ENCODE measurements at regions not wholly inside any gene's neighbourhood (a gene's known extent, or its start where the extent isn't known, plus 50 kb on each side); places are given as distances from the start of the nearest gene placed in this dataset.

- H3K9me3 Mint-ChIP-seq = peaks cover 10% of the 10 kb centered on the region
- no peaks in the 10 kb centered on the region for H3K27me3 Mint-ChIP-seq
- H3K4me1 Mint-ChIP-seq = no peaks in the 10 kb centered on the region
- H3K36me3 Mint-ChIP-seq (ENCODE audit: low read depth) = no peaks in the 10 kb centered on the region
- ATAC-seq (replicated peaks) = no peak
- no peak overlapping the region for H3K4me3 Mint-ChIP-seq
- no peak overlapping the region for H3K27ac Mint-ChIP-seq
These were observed 1077.3 kb upstream of the CNTN5 start for GRCh38 chr11:97943493-97943892.

- ATAC-seq (replicated peaks) = no peak
- Mint-ChIP-seq H3K4me1 (no peaks in the 10 kb centered on the region), H3K27ac (no peak overlapping the region), H3K4me3 (no peak overlapping the region), H3K36me3 (ENCODE audit: low read depth) (no peaks in the 10 kb centered on the region), H3K27me3 (no peaks in the 10 kb centered on the region), H3K9me3 (peaks cover 10% of the 10 kb centered on the region)
These were observed 1072.0 kb upstream of the CNTN5 start for GRCh38 chr11:97948793-97949192.

GRCh38 chr11:97955595-97955994 is 1065.2 kb upstream of the CNTN5 start:
- Mint-ChIP-seq H3K27ac (no peak overlapping the region), H3K4me1 (no peaks in the 10 kb centered on the region), H3K27me3 (no peaks in the 10 kb centered on the region), H3K9me3 (peaks cover 14% of the 10 kb centered on the region), H3K4me3 (no peak overlapping the region), H3K36me3 (ENCODE audit: low read depth) (no peaks in the 10 kb centered on the region)
- ATAC-seq (replicated peaks) = no peak

- no peak for ATAC-seq (replicated peaks)
These were observed 1063.8 kb upstream of the CNTN5 start for GRCh38 chr11:97956904-97957303.

GRCh38 chr11:97961431-97961830 is 1059.3 kb upstream of the CNTN5 start:
- Mint-ChIP-seq H3K27me3 (no peaks in the 10 kb centered on the region), H3K4me1 (no peaks in the 10 kb centered on the region), H3K27ac (no peak overlapping the region), H3K4me3 (no peak overlapping the region), H3K36me3 (ENCODE audit: low read depth) (no peaks in the 10 kb centered on the region), H3K9me3 (peaks cover 13% of the 10 kb centered on the region)
- ATAC-seq (replicated peaks) = no peak

More at GRCh38 chr11:97956904-97957303, 1063.8 kb upstream of the CNTN5 start:
- Mint-ChIP-seq H3K36me3 (ENCODE audit: low read depth) (no peaks in the 10 kb centered on the region), H3K27me3 (no peaks in the 10 kb centered on the region), H3K4me3 (no peak overlapping the region), H3K9me3 (peaks cover 8% of the 10 kb centered on the region), H3K4me1 (no peaks in the 10 kb centered on the region), H3K27ac (no peak overlapping the region)

- no peak overlapping the region for H3K27ac Mint-ChIP-seq
- no peaks in the 10 kb centered on the region for H3K36me3 Mint-ChIP-seq (ENCODE audit: low read depth)
- no peak for ATAC-seq (replicated peaks)
- H3K27me3 Mint-ChIP-seq = no peaks in the 10 kb centered on the region
- no peaks in the 10 kb centered on the region for H3K4me1 Mint-ChIP-seq
- H3K4me3 Mint-ChIP-seq = no peak overlapping the region
- H3K9me3 Mint-ChIP-seq = peaks cover 18% of the 10 kb centered on the region
These were observed 1058.0 kb upstream of the CNTN5 start for GRCh38 chr11:97962758-97963157.

GRCh38 chr11:97963528-97964331 is 1057.0 kb upstream of the CNTN5 start:
- peaks cover 15% of the 10 kb centered on the region for H3K9me3 Mint-ChIP-seq
- H3K4me1 Mint-ChIP-seq = no peaks in the 10 kb centered on the region

GRCh38 chr11:97964332-97965004 is 1056.3 kb upstream of the CNTN5 start:
- Mint-ChIP-seq H3K4me3 (no peak overlapping the region), H3K27me3 (no peaks in the 10 kb centered on the region), H3K27ac (no peak overlapping the region), H3K4me1 (no peaks in the 10 kb centered on the region), H3K36me3 (ENCODE audit: low read depth) (no peaks in the 10 kb centered on the region), H3K9me3 (peaks cover 14% of the 10 kb centered on the region)
- ATAC-seq (replicated peaks) = no peak

More at GRCh38 chr11:97963528-97964331, 1057.0 kb upstream of the CNTN5 start:
- Mint-ChIP-seq H3K4me3 (no peak overlapping the region), H3K36me3 (ENCODE audit: low read depth) (no peaks in the 10 kb centered on the region), H3K27ac (no peak overlapping the region), H3K27me3 (no peaks in the 10 kb centered on the region)
- no peak for ATAC-seq (replicated peaks)

- Mint-ChIP-seq H3K9me3 (peaks cover 14% of the 10 kb centered on the region), H3K27ac (no peak overlapping the region), H3K4me3 (no peak overlapping the region), H3K4me1 (no peaks in the 10 kb centered on the region), H3K27me3 (no peaks in the 10 kb centered on the region), H3K36me3 (ENCODE audit: low read depth) (no peaks in the 10 kb centered on the region)
- ATAC-seq (replicated peaks) = no peak
These were observed 1054.7 kb upstream of the CNTN5 start for GRCh38 chr11:97965849-97966646.

- no peaks in the 10 kb centered on the region for H3K36me3 Mint-ChIP-seq (ENCODE audit: low read depth)
- no peaks in the 10 kb centered on the region for H3K27me3 Mint-ChIP-seq
- no peak overlapping the region for H3K4me3 Mint-ChIP-seq
- no peaks in the 10 kb centered on the region for H3K4me1 Mint-ChIP-seq
- no peak overlapping the region for H3K27ac Mint-ChIP-seq
- peaks cover 17% of the 10 kb centered on the region for H3K9me3 Mint-ChIP-seq
- ATAC-seq (replicated peaks) = no peak
These were observed 1053.8 kb upstream of the CNTN5 start for GRCh38 chr11:97966901-97967300.

- Mint-ChIP-seq H3K4me1 (no peaks in the 10 kb centered on the region), H3K9me3 (peaks cover 8% of the 10 kb centered on the region), H3K4me3 (no peak overlapping the region), H3K27me3 (no peaks in the 10 kb centered on the region), H3K27ac (no peak overlapping the region), H3K36me3 (ENCODE audit: low read depth) (no peaks in the 10 kb centered on the region)
- ATAC-seq (replicated peaks) = no peak
These were observed 1052.7 kb upstream of the CNTN5 start for GRCh38 chr11:97968071-97968470.

GRCh38 chr11:97972731-97973130 is 1048.0 kb upstream of the CNTN5 start:
- H3K4me1 Mint-ChIP-seq = no peaks in the 10 kb centered on the region
- no peaks in the 10 kb centered on the region for H3K36me3 Mint-ChIP-seq (ENCODE audit: low read depth)
- H3K27ac Mint-ChIP-seq = no peak overlapping the region
- H3K4me3 Mint-ChIP-seq = no peak overlapping the region
- H3K9me3 Mint-ChIP-seq = peaks cover 3% of the 10 kb centered on the region
- no peaks in the 10 kb centered on the region for H3K27me3 Mint-ChIP-seq
- no peak for ATAC-seq (replicated peaks)

GRCh38 chr11:97973352-97973857 is 1047.3 kb upstream of the CNTN5 start:
- Mint-ChIP-seq H3K9me3 (peaks cover 3% of the 10 kb centered on the region), H3K27ac (no peak overlapping the region), H3K4me1 (no peaks in the 10 kb centered on the region), H3K4me3 (no peak overlapping the region), H3K36me3 (ENCODE audit: low read depth) (no peaks in the 10 kb centered on the region), H3K27me3 (no peaks in the 10 kb centered on the region)
- ATAC-seq (replicated peaks) = no peak

- Mint-ChIP-seq H3K4me1 (no peaks in the 10 kb centered on the region), H3K27me3 (no peaks in the 10 kb centered on the region), H3K4me3 (no peak overlapping the region), H3K27ac (no peak overlapping the region), H3K36me3 (ENCODE audit: low read depth) (no peaks in the 10 kb centered on the region), H3K9me3 (peaks cover 3% of the 10 kb centered on the region)
- ATAC-seq (replicated peaks) = no peak
These were observed 1045.8 kb upstream of the CNTN5 start for GRCh38 chr11:97974798-97975498.
